WTC11 (cell line): ENCODE measurements at regions not wholly inside any gene's neighbourhood (a gene's known extent, or its start where the extent isn't known, plus 50 kb on each side); places are given as distances from the start of the nearest gene placed in this dataset.

ENCODE experiments used
- CBFB ChIP-seq: sonication (generic); formaldehyde crosslinking; IDR thresholded peaks from 2 replicates; pipeline ENCODE4 v1.8.1; 2022; ENCODE audit warnings: mild to moderate bottlenecking, low read depth, missing genetic modification reagents
- ELF4 ChIP-seq: sonication (generic); formaldehyde crosslinking; IDR thresholded peaks from 2 replicates; pipeline ENCODE4 v1.8.1; 2022; ENCODE audit warnings: low read depth, mild to moderate bottlenecking, moderate library complexity, missing genetic modification reagents
- GABPB1 ChIP-seq: sonication (generic); formaldehyde crosslinking; IDR thresholded peaks from 2 replicates; pipeline ENCODE4 v1.8.1; 2023; ENCODE audit warnings: mild to moderate bottlenecking, missing genetic modification reagents
- GTF2I ChIP-seq: fragments of 250-450 bp; sonication (Bioruptor Pico); conservative IDR thresholded peaks from 2 replicates; pipeline ENCODE4 v1.4.0; 2021; ENCODE audit warnings: mild to moderate bottlenecking
- JUN ChIP-seq: sonication (generic); formaldehyde crosslinking; IDR thresholded peaks from 2 replicates; pipeline ENCODE4 v1.8.0; 2023; ENCODE audit warnings: mild to moderate bottlenecking, missing genetic modification reagents
- NR2C2 ChIP-seq: sonication (generic); formaldehyde crosslinking; IDR thresholded peaks from 2 replicates; pipeline ENCODE4 v1.8.0; 2022; ENCODE audit warnings: mild to moderate bottlenecking, missing genetic modification reagents
- RORB ChIP-seq: fragments of 250-450 bp; sonication (Bioruptor Pico); IDR thresholded peaks from 2 replicates; pipeline ENCODE4 v1.9.0; 2021; ENCODE audit warnings: mild to moderate bottlenecking
- SP1 ChIP-seq: sonication (generic); formaldehyde crosslinking; conservative IDR thresholded peaks from 2 replicates; pipeline ENCODE4 v1.8.1; 2022; ENCODE audit warnings: missing genetic modification reagents
- TCF7 ChIP-seq: sonication (generic); formaldehyde crosslinking; IDR thresholded peaks from 2 replicates; pipeline ENCODE4 v1.8.0; 2022; ENCODE audit warnings: mild to moderate bottlenecking, low read depth, missing genetic modification reagents, moderate library complexity
- TP53 ChIP-seq: sonication (generic); formaldehyde crosslinking; IDR thresholded peaks from 2 replicates; pipeline ENCODE4 v1.8.1; 2023; ENCODE audit warnings: mild to moderate bottlenecking, missing genetic modification reagents
- ZNF263 ChIP-seq: sonication (generic); formaldehyde crosslinking; IDR thresholded peaks from 2 replicates; pipeline ENCODE4 v1.8.1; 2022; ENCODE audit warnings: low read depth, mild to moderate bottlenecking, moderate library complexity, missing genetic modification reagents
- ZNF396 ChIP-seq: fragments of 250-450 bp; sonication (Bioruptor Pico); IDR thresholded peaks from 2 replicates; pipeline ENCODE4 v1.8.0; 2021; ENCODE audit warnings: mild to moderate bottlenecking, moderate library complexity, borderline replicate concordance
- TF ChIP-seq, protein P1 (sequence below): sonication (generic); formaldehyde crosslinking; IDR thresholded peaks from 2 replicates; pipeline ENCODE4 v1.8.1; 2022; ENCODE audit warnings: mild to moderate bottlenecking, missing genetic modification reagents, moderate library complexity, borderline replicate concordance
- TF ChIP-seq, protein P2 (sequence below): fragments of 250-450 bp; sonication (Bioruptor Pico); IDR thresholded peaks from 2 replicates; pipeline ENCODE4 v1.8.0; 2021; ENCODE audit warnings: mild to moderate bottlenecking
- TF ChIP-seq, protein P3 (sequence below): sonication (generic); formaldehyde crosslinking; IDR thresholded peaks from 2 replicates; pipeline ENCODE4 v1.8.1; 2023; ENCODE audit warnings: mild to moderate bottlenecking, missing genetic modification reagents, borderline replicate concordance
- TF ChIP-seq, protein P4 (sequence below): fragments of 250-450 bp; sonication (Bioruptor Pico); conservative IDR thresholded peaks from 2 replicates; pipeline ENCODE4 v1.9.0; 2021; ENCODE audit warnings: mild to moderate bottlenecking
- TF ChIP-seq, protein P5 (sequence below): fragments of 250-450 bp; sonication (Bioruptor Pico); IDR thresholded peaks from 2 replicates; pipeline ENCODE4 v1.9.0; 2021; ENCODE audit warnings: mild to moderate bottlenecking, borderline replicate concordance
- TF ChIP-seq, protein P6 (sequence below): sonication (generic); formaldehyde crosslinking; IDR thresholded peaks from 2 replicates; pipeline ENCODE4 v1.8.0; 2023; ENCODE audit warnings: mild to moderate bottlenecking, missing genetic modification reagents
- TF ChIP-seq, protein P7 (sequence below): fragments of 200-600 bp; IDR thresholded peaks from 2 replicates; pipeline ENCODE4 v1.8.0; 2022; ENCODE audit warnings: antibody characterized with exemption

DNA sequence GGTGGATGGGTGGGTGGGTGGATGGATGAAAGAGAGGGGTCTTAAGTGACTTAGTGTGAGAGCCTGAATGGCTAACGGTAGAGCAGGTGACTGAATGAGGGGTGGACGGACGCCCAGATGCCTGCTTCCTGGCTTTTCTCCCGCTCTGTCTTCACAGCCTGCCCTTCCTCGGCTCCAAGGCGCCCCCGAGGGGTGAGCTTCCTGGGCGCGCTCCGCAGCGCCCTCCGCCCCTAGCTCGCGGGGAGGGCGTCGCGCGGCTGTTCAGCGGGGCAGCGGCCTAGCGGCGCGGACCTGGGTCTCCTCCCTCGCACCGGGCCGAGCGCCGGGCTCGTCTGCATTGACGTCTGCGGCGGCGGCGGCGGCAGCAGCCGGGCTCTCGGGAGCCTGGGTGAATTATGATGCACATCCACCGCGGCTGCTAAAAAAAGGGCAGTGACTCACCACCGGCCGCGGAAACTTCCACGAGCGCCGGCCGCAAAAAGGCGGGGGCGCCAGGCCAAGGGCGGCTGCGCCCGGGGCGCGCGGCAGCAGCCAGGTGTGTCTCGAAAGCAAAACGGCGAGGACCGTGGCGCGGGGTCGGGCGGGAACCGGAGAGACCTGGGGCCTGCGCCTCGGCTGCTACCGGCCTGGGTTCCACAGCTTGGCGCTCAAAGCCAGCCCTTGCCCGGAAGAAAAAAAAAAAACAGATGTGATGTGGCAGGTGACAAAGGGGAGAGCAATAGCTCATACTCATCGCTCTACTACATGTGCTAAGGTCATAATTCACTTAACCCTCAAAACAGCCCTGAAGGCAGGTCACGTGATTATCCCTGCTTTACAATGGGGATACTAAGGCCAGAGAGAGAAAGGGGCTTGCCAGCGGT, 143.0 kb upstream of the ADRA1B start (continued):
- TF ChIP-seq, protein P1, sequence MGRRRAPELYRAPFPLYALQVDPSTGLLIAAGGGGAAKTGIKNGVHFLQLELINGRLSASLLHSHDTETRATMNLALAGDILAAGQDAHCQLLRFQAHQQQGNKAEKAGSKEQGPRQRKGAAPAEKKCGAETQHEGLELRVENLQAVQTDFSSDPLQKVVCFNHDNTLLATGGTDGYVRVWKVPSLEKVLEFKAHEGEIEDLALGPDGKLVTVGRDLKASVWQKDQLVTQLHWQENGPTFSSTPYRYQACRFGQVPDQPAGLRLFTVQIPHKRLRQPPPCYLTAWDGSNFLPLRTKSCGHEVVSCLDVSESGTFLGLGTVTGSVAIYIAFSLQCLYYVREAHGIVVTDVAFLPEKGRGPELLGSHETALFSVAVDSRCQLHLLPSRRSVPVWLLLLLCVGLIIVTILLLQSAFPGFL (CRISPR knock-in tag): no peak
- TF ChIP-seq, protein P2, sequence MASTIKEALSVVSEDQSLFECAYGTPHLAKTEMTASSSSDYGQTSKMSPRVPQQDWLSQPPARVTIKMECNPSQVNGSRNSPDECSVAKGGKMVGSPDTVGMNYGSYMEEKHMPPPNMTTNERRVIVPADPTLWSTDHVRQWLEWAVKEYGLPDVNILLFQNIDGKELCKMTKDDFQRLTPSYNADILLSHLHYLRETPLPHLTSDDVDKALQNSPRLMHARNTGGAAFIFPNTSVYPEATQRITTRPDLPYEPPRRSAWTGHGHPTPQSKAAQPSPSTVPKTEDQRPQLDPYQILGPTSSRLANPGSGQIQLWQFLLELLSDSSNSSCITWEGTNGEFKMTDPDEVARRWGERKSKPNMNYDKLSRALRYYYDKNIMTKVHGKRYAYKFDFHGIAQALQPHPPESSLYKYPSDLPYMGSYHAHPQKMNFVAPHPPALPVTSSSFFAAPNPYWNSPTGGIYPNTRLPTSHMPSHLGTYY (CRISPR knock-in tag): no peak
- TF ChIP-seq TP53 (CRISPR knock-in tag) (no peak; the same call in 1 of the 2 replicates), RORB (CRISPR knock-in tag) (no peak), NR2C2 (CRISPR knock-in tag) (0 out of 2 replicates have a peak, but pooled peaks have one; percentile 28), GTF2I (no peak), SP1 (CRISPR knock-in tag) (peak; percentile 56; the same call in 1 of the 2 replicates), ZNF396 (CRISPR knock-in tag) (no peak), CBFB (CRISPR knock-in tag) (no peak), ELF4 (0 out of 2 replicates have a peak, but pooled peaks have one; percentile 52), GABPB1 (CRISPR knock-in tag) (no peak), TCF7 (CRISPR knock-in tag) (no peak), ZNF263 (CRISPR knock-in tag) (no peak), JUN (CRISPR knock-in tag) (no peak)
- TF ChIP-seq, protein P3, sequence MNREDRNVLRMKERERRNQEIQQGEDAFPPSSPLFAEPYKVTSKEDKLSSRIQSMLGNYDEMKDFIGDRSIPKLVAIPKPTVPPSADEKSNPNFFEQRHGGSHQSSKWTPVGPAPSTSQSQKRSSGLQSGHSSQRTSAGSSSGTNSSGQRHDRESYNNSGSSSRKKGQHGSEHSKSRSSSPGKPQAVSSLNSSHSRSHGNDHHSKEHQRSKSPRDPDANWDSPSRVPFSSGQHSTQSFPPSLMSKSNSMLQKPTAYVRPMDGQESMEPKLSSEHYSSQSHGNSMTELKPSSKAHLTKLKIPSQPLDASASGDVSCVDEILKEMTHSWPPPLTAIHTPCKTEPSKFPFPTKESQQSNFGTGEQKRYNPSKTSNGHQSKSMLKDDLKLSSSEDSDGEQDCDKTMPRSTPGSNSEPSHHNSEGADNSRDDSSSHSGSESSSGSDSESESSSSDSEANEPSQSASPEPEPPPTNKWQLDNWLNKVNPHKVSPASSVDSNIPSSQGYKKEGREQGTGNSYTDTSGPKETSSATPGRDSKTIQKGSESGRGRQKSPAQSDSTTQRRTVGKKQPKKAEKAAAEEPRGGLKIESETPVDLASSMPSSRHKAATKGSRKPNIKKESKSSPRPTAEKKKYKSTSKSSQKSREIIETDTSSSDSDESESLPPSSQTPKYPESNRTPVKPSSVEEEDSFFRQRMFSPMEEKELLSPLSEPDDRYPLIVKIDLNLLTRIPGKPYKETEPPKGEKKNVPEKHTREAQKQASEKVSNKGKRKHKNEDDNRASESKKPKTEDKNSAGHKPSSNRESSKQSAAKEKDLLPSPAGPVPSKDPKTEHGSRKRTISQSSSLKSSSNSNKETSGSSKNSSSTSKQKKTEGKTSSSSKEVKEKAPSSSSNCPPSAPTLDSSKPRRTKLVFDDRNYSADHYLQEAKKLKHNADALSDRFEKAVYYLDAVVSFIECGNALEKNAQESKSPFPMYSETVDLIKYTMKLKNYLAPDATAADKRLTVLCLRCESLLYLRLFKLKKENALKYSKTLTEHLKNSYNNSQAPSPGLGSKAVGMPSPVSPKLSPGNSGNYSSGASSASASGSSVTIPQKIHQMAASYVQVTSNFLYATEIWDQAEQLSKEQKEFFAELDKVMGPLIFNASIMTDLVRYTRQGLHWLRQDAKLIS (CRISPR knock-in tag): no peak
- TF ChIP-seq, protein P4, sequence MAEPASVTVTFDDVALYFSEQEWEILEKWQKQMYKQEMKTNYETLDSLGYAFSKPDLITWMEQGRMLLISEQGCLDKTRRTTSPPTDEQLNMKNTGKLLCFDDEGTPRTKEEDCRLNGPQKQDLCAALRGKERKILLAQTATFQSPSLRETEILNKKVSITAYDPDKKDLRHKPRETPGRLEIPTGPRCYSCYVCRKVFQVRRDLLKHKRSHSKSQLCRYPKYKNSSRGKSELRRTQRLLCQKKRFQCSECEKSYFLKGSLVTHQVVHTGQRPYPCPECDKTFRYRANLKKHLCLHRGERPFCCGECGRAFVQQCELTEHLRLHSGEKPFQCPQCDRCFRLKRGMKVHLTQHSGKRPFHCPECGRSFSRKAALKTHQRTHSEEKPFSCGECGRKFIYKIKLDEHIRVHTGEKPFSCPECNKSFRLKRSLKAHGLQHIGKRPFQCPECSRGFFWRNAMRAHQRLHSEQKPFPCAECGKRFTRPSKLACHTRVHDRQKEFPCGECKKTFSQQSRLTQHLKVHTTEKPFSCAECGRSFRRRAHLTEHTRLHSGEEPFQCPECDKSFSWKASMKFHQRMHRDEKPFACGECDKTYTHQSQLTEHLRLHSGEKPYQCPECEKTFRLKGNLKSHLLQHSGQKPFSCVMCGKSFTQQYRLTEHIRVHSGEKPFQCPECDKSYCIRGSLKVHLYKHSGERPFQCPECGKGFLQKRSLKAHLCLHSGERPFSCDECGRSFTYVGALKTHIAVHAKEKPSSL (CRISPR knock-in tag): no peak
- TF ChIP-seq, protein P5, sequence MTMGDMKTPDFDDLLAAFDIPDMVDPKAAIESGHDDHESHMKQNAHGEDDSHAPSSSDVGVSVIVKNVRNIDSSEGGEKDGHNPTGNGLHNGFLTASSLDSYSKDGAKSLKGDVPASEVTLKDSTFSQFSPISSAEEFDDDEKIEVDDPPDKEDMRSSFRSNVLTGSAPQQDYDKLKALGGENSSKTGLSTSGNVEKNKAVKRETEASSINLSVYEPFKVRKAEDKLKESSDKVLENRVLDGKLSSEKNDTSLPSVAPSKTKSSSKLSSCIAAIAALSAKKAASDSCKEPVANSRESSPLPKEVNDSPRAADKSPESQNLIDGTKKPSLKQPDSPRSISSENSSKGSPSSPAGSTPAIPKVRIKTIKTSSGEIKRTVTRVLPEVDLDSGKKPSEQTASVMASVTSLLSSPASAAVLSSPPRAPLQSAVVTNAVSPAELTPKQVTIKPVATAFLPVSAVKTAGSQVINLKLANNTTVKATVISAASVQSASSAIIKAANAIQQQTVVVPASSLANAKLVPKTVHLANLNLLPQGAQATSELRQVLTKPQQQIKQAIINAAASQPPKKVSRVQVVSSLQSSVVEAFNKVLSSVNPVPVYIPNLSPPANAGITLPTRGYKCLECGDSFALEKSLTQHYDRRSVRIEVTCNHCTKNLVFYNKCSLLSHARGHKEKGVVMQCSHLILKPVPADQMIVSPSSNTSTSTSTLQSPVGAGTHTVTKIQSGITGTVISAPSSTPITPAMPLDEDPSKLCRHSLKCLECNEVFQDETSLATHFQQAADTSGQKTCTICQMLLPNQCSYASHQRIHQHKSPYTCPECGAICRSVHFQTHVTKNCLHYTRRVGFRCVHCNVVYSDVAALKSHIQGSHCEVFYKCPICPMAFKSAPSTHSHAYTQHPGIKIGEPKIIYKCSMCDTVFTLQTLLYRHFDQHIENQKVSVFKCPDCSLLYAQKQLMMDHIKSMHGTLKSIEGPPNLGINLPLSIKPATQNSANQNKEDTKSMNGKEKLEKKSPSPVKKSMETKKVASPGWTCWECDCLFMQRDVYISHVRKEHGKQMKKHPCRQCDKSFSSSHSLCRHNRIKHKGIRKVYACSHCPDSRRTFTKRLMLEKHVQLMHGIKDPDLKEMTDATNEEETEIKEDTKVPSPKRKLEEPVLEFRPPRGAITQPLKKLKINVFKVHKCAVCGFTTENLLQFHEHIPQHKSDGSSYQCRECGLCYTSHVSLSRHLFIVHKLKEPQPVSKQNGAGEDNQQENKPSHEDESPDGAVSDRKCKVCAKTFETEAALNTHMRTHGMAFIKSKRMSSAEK (CRISPR knock-in tag): no peak
- TF ChIP-seq, protein P6, sequence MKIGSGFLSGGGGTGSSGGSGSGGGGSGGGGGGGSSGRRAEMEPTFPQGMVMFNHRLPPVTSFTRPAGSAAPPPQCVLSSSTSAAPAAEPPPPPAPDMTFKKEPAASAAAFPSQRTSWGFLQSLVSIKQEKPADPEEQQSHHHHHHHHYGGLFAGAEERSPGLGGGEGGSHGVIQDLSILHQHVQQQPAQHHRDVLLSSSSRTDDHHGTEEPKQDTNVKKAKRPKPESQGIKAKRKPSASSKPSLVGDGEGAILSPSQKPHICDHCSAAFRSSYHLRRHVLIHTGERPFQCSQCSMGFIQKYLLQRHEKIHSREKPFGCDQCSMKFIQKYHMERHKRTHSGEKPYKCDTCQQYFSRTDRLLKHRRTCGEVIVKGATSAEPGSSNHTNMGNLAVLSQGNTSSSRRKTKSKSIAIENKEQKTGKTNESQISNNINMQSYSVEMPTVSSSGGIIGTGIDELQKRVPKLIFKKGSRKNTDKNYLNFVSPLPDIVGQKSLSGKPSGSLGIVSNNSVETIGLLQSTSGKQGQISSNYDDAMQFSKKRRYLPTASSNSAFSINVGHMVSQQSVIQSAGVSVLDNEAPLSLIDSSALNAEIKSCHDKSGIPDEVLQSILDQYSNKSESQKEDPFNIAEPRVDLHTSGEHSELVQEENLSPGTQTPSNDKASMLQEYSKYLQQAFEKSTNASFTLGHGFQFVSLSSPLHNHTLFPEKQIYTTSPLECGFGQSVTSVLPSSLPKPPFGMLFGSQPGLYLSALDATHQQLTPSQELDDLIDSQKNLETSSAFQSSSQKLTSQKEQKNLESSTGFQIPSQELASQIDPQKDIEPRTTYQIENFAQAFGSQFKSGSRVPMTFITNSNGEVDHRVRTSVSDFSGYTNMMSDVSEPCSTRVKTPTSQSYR (CRISPR knock-in tag): no peak
- TF ChIP-seq, protein P7, sequence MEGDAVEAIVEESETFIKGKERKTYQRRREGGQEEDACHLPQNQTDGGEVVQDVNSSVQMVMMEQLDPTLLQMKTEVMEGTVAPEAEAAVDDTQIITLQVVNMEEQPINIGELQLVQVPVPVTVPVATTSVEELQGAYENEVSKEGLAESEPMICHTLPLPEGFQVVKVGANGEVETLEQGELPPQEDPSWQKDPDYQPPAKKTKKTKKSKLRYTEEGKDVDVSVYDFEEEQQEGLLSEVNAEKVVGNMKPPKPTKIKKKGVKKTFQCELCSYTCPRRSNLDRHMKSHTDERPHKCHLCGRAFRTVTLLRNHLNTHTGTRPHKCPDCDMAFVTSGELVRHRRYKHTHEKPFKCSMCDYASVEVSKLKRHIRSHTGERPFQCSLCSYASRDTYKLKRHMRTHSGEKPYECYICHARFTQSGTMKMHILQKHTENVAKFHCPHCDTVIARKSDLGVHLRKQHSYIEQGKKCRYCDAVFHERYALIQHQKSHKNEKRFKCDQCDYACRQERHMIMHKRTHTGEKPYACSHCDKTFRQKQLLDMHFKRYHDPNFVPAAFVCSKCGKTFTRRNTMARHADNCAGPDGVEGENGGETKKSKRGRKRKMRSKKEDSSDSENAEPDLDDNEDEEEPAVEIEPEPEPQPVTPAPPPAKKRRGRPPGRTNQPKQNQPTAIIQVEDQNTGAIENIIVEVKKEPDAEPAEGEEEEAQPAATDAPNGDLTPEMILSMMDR: no peak
